Activated naive CD4-positive, alpha-beta T cell treated with anti-CD3 and anti-CD28 coated beads, Interleukin-2, amount 50 U/mL, for 24 hours (primary cell): ENCODE measurements at regions not wholly inside any gene's neighbourhood (a gene's known extent, or its start where the extent isn't known, plus 50 kb on each side); places are given as distances from the start of the nearest gene placed in this dataset.

Experiments used
- H3K27ac Mint-ChIP-seq: one replicate; pipeline ENCODE4 v1.8.0; 2021; ENCODE audit warnings: mild to moderate bottlenecking, mixed read lengths
- H3K27me3 Mint-ChIP-seq: one replicate; pipeline ENCODE4 v1.8.0; 2021; ENCODE audit warnings: mixed read lengths
- H3K36me3 Mint-ChIP-seq: one replicate; pipeline ENCODE4 v1.8.0; 2021; ENCODE audit warnings: mixed read lengths
- H3K4me1 Mint-ChIP-seq: one replicate; pipeline ENCODE4 v1.8.0; 2021; ENCODE audit warnings: mixed read lengths
- H3K4me3 Mint-ChIP-seq: one replicate; pipeline ENCODE4 v1.8.0; 2021; ENCODE audit warnings: mild to moderate bottlenecking, mixed read lengths
- H3K9me3 Mint-ChIP-seq: one replicate; pipeline ENCODE4 v1.8.0; 2021; ENCODE audit warnings: mixed read lengths

DNA sequence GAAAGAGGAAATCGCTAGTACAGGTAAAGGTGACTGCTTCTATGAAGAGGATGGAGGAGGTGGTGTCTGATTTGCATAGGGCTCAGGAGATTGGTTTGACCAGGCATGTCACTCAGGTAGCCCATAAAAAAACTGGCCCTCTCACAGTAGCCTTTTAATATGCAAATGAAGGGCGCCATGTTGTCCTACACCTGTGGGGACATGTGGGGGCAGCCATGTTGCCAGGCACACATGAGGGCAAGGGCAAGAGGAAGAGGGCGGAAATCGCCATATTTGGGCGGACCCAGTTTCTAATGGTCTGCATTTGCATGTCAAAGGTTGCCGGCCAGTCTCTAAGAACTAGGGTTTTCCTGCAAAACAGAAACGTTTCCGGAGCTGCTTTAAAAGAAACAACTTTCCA, 1330.6 kb downstream of the DSC3 start:
- H3K4me3 Mint-ChIP-seq: no peak overlapping the region
- no peaks in the 10 kb centered on the region for H3K36me3 Mint-ChIP-seq
- no peak overlapping the region for H3K27ac Mint-ChIP-seq
- H3K4me1 Mint-ChIP-seq: no peaks in the 10 kb centered on the region
- peaks cover 5% of the 10 kb centered on the region for H3K9me3 Mint-ChIP-seq
- H3K27me3 Mint-ChIP-seq: no peaks in the 10 kb centered on the region

DNA sequence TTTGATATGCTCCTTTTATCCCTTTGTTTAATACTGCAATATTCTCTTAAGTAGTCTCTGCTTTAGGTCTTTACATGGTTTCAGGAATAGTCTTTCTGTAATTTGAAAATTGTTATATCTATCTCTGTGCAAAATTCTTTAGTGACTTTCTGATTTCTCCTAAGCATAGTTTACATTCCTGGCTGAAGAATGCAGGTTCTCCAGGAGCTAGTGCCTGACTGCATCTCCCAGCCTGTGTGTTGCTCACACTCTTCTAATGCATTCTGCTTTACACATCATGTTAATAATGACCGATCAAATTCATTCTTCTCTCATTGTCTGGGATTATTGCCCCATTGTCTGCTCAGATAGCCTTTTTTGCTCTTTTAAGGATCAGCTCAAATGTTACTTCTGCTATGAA, 1349.2 kb downstream of the DSC3 start:
- no peaks in the 10 kb centered on the region for H3K36me3 Mint-ChIP-seq
- no peaks in the 10 kb centered on the region for H3K4me1 Mint-ChIP-seq
- no peak overlapping the region for H3K4me3 Mint-ChIP-seq
- peaks cover 12% of the 10 kb centered on the region for H3K9me3 Mint-ChIP-seq
- no peaks in the 10 kb centered on the region for H3K27me3 Mint-ChIP-seq
- no peak overlapping the region for H3K27ac Mint-ChIP-seq

DNA sequence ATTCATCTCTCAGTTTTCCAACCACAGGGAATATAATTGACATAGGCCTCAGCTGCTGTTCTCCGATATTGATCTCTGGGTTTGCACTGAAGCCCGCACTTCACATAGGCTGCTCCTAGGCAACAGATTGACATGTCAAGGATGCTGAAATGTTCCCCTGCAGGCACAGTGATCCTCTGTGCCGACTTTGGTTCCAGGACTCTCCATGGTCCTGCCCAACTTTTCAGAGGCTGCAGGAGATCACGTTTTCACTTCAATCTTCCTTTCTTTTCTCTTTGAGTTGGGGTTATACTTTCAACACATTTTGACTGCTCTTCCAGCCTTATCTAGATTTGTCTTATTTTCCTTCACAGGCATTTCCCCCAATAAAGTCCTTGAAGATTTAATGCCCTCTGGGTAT, 1361.0 kb downstream of the DSC3 start:
- Mint-ChIP-seq H3K4me3 (no peak overlapping the region), H3K27me3 (no peaks in the 10 kb centered on the region), H3K36me3 (no peaks in the 10 kb centered on the region), H3K27ac (no peak overlapping the region), H3K4me1 (no peaks in the 10 kb centered on the region), H3K9me3 (peaks cover 13% of the 10 kb centered on the region)

DNA sequence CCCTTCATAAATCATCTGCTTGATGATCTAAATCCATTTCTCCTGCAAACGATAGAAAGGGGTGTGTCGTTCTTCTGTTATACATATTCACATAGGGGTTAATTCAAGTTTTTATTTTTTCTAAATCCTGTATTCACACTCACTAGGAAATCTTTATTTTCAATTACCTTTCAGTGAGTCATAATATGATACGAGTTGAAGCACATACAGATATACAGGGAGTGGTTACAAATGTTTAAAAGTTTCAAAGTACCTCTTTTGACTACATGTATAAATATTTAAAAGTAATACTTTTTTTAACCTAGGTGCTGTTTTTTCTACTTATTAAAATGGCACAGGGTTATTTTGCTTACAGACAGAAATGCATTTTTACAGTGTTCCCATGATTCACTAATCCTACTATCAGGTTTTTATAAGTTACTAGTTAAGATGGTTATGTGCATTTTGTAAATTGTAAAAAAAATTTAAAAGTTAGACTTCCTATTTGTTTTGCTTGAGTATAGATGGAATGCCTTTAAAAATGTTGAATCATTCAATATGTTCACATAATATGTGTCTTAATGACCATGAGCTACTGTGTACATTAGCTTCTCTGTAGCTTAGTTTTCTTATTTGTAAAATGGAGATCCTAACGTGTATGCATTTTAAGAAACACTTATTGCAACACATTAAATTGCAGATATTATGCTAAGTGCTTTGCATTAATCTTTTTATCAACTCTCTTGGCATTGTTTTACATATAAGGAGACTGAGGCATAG, 1378.1 kb downstream of the DSC3 start:
- Mint-ChIP-seq H3K4me3 (no peak overlapping the region), H3K36me3 (no peaks in the 10 kb centered on the region), H3K4me1 (no peaks in the 10 kb centered on the region), H3K27me3 (no peaks in the 10 kb centered on the region), H3K9me3 (peaks cover 8% of the 10 kb centered on the region), H3K27ac (no peak overlapping the region)

DNA sequence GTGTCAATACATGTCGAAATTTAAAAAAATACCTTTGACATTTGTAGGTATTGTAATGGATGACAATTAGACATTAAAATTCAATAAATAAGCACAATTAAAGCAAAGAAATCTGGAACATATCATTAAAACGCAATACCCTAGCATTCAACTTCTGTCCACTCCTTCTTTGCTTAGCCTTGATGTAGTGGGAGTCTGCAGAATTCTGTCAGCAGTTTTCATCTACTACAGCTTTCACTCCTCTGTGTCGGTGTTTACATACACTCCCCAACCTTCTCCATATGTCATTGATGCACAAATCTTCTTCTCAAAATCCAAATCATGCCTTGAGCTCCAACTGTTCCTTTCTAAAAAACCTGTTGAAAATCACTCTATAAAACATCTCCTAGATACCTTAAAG, 1380.6 kb downstream of the DSC3 start:
- Mint-ChIP-seq H3K4me3 (no peak overlapping the region), H3K4me1 (no peaks in the 10 kb centered on the region), H3K36me3 (no peaks in the 10 kb centered on the region), H3K9me3 (peaks cover 9% of the 10 kb centered on the region), H3K27ac (no peak overlapping the region), H3K27me3 (no peaks in the 10 kb centered on the region)

DNA sequence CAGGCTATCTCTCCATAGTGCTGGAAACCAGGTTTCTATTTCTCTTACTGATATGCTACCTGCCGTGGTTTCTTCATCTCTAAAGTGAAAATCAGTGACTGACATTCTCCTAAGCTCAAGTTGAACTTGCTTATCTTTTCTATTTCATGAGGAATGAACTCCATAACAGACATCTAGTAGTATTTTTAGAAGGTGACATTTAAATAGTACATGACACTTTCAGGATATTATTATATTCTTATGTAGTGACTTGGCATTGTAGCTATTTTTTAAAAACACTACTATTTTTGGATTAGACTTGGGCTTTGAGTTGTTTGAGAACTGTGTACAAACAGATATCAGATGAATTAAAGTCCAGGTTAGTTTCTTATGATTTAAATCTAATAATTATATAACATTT, 1381.8 kb downstream of the DSC3 start:
- H3K9me3 Mint-ChIP-seq: peaks cover 10% of the 10 kb centered on the region
- no peaks in the 10 kb centered on the region for H3K27me3 Mint-ChIP-seq
- no peak overlapping the region for H3K27ac Mint-ChIP-seq
- no peaks in the 10 kb centered on the region for H3K36me3 Mint-ChIP-seq
- no peaks in the 10 kb centered on the region for H3K4me1 Mint-ChIP-seq
- no peak overlapping the region for H3K4me3 Mint-ChIP-seq

DNA sequence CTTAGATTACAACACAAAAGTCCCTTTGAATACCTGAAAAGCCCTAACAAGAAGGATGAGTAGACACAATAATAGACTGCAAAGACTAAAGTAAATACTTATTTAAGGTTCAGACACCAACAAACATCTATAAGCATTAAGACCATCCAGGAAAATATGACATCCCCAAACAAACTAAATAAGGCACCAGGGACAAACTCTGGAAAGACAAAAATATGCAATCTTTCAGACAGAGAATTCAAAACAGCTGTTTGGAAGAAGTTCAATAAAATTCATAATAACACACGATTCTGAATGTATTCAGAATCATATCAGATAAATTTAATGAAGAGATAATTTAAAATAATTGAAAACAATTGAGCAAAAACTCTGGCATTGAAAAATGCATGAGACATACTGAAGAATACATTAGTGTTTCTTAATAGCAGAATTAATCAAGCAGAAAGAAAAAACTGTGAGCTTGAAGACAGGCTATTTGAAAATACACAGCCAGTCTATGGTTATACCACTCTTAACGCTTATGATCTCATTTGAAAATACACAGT, 1388.8 kb downstream of the DSC3 start:
- Mint-ChIP-seq H3K27me3 (no peaks in the 10 kb centered on the region), H3K4me1 (no peaks in the 10 kb centered on the region), H3K27ac (no peak overlapping the region), H3K9me3 (peaks cover 19% of the 10 kb centered on the region), H3K36me3 (no peaks in the 10 kb centered on the region), H3K4me3 (no peak overlapping the region)

DNA sequence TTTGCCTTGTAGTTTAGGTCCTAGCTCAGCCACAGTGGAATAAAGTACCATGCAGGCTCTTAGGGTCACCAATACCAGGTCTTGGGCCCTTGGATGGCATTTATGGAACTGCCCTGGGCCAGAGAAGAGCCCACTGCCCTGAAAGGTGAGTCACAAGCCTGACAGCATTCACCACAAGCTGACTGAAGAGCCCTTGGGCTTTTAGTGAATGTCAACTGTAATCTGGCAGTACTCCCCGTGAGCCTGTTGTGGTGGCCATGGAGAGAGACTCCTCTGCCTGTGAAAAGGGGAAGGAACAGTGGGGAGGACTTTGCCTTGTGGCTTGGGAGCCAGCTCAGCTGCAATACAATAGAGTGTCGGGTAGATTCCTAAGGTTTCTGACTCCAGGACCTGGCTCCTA, 1389.7 kb downstream of the DSC3 start:
- H3K36me3 Mint-ChIP-seq: no peaks in the 10 kb centered on the region
- H3K27ac Mint-ChIP-seq: no peak overlapping the region
- H3K4me1 Mint-ChIP-seq: no peaks in the 10 kb centered on the region
- H3K27me3 Mint-ChIP-seq: no peaks in the 10 kb centered on the region
- no peak overlapping the region for H3K4me3 Mint-ChIP-seq
- H3K9me3 Mint-ChIP-seq: peaks cover 17% of the 10 kb centered on the region

DNA sequence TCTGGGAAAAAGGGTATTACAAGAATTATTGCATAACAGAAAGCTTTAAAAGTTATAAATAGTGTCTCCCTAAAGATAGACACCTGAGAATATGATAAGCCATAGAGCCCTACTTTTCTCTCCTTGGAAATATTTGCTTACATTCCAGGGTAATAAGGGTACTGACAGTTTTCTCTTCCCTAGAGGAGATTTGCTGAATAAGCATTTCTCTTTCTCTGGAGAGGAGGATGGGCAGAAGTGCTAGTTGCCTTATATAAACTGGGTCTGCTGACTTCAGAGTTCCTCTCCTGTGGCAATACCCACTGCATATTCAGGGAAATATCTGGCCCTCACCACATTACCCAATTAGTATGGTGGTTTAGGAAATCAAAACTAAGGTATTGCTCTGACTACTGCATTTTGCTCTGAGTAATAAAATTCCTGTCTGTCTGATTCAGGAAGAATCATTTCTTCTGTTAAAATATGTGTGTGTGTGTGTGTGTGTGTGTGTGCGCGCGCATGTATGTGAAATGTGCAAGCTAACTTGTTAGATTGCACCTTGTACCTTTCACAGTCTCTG, 1391.3 kb downstream of the DSC3 start:
- Mint-ChIP-seq H3K9me3 (peaks cover 17% of the 10 kb centered on the region), H3K36me3 (no peaks in the 10 kb centered on the region), H3K27ac (no peak overlapping the region)

DNA sequence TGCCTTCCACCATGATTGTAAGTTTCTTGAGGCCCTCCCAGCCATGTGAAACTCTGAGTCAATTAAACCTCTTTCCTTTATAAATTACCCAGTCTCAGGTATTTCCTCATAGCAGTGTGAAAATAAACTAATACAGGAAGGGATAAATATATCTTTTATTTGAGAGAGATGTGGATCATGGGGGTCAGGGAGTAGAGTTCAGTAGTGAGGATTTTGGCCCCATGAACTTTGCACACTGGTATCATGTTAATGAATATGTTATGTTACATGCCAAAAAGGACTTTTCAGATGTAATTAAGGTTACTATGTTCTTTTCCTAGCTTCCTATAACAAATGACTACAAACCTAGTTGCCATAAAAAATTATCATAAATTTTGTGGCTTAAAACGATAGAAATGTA, 1393.7 kb downstream of the DSC3 start:
- H3K4me3 Mint-ChIP-seq: no peak overlapping the region
- no peak overlapping the region for H3K27ac Mint-ChIP-seq
- no peaks in the 10 kb centered on the region for H3K36me3 Mint-ChIP-seq
- H3K4me1 Mint-ChIP-seq: no peaks in the 10 kb centered on the region
- H3K9me3 Mint-ChIP-seq: peaks cover 13% of the 10 kb centered on the region
- no peaks in the 10 kb centered on the region for H3K27me3 Mint-ChIP-seq

More for the DNA sequence above, 1391.3 kb downstream of the DSC3 start:
- Mint-ChIP-seq H3K4me1 (no peaks in the 10 kb centered on the region), H3K27me3 (no peaks in the 10 kb centered on the region), H3K4me3 (no peak overlapping the region)

DNA sequence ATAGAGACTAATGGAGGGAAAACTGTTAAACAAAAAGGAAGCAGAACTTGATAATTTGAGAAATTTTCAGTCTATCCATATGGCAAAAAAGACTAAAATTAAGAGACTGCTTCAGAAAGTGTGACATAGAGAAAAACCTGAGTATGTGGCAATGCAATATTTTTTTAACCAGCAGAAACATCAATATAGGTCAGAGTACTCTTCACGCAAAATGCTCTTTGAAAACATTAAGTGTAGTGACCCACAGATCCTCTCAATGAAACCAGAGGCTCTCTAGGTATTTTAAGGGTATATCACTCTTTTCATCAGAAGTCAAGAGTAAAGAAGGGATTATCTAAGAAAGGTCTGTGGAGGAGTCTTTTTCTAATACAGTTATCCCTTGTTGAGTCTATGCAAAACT, 1394.8 kb downstream of the DSC3 start:
- H3K36me3 Mint-ChIP-seq: no peaks in the 10 kb centered on the region
- peaks cover 13% of the 10 kb centered on the region for H3K9me3 Mint-ChIP-seq
- H3K27ac Mint-ChIP-seq: no peak overlapping the region
- no peak overlapping the region for H3K4me3 Mint-ChIP-seq
- H3K4me1 Mint-ChIP-seq: no peaks in the 10 kb centered on the region
- H3K27me3 Mint-ChIP-seq: no peaks in the 10 kb centered on the region

DNA sequence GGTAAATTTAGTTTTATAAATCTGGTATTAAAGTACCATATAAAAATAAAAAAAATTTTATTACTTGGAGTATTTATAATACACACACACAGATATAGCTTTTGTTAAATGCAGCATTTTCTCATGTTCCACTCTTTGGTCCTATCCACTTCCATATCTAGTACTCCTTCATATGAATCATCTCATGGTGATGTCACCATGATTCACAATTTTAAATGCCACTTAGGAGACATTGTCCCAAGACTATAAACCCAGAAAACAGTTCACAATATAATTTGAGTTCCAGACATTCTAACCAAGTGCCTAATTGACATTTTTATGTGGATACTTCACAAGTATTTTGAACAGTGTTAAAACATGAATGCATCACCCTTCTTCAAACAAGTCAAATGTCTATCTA, 1398.3 kb downstream of the DSC3 start:
- Mint-ChIP-seq H3K36me3 (no peaks in the 10 kb centered on the region), H3K9me3 (peaks cover 24% of the 10 kb centered on the region), H3K27ac (no peak overlapping the region), H3K27me3 (no peaks in the 10 kb centered on the region), H3K4me3 (no peak overlapping the region), H3K4me1 (no peaks in the 10 kb centered on the region)

DNA sequence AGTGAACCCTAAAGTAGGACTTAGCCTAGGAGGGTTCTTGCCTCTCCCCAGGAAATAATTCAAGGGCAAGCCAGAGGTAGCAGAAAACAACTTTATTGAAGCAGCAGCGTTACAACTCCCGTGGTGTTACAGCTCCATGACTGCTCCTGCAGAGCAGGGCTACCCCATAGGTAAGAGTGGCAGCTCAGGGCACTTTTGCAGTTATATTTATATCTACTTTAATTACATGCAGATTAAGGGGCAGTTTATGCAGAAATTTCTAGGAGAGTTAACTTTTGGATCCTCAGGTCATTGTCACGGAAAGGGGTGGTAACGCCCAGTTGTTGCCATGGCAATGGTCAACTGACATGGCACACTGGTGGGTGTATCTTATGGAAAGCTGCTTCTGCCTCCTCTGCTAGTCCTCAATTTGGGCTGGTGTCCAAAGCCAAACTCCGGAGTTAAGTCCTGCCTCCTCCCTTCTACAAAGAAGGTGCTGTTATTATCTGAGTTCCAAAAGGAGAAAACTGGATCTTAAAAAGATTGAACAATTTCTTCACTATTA, 1413.0 kb downstream of the DSC3 start:
- Mint-ChIP-seq H3K4me1 (no peaks in the 10 kb centered on the region), H3K9me3 (peaks cover 5% of the 10 kb centered on the region), H3K27me3 (no peaks in the 10 kb centered on the region), H3K36me3 (no peaks in the 10 kb centered on the region), H3K4me3 (no peak overlapping the region), H3K27ac (no peak overlapping the region)

DNA sequence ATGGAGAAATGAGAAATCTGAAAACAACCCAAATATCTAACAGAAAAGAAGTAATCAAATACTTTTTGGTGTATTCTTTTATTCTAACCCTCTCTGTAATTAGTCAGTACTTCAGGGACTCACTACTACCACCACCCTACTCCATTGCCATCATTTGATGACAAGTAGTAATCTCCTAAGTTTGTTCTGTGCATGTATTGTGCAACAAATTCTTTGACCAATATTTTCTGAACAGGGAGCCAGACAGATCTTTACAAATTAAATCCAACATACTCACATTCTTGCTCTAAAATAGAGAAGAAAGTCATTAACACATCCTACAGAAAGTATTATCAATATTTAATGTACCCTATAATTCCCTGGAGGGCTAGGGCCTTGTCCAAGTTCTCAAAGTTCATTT, 1416.4 kb downstream of the DSC3 start:
- no peaks in the 10 kb centered on the region for H3K4me1 Mint-ChIP-seq
- H3K4me3 Mint-ChIP-seq: no peak overlapping the region
- H3K27ac Mint-ChIP-seq: no peak overlapping the region
- H3K27me3 Mint-ChIP-seq: no peaks in the 10 kb centered on the region
- H3K36me3 Mint-ChIP-seq: no peaks in the 10 kb centered on the region
- peaks cover 5% of the 10 kb centered on the region for H3K9me3 Mint-ChIP-seq

DNA sequence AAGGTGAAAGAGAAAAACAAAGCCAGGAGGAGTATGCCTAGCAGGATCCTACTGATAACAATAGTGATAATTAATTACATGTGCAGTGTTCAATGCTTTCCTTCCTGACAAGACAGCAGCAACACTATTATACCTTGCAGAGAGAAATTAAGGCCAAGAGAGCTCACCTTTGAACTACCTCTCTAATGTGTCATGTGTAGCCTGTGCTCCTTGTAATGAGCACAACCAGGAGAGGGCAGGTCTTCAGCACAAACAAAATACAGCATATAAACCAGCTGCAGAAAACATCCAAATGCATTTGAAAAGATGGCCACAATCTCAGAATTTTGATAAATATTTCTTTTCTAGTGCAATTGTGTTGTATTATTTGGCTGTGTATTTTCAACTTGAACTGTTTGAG, 1425.7 kb downstream of the DSC3 start:
- H3K9me3 Mint-ChIP-seq: no peaks in the 10 kb centered on the region
- H3K36me3 Mint-ChIP-seq: no peaks in the 10 kb centered on the region
- H3K27me3 Mint-ChIP-seq: no peaks in the 10 kb centered on the region
- H3K27ac Mint-ChIP-seq: no peak overlapping the region
- no peak overlapping the region for H3K4me3 Mint-ChIP-seq
- H3K4me1 Mint-ChIP-seq: no peaks in the 10 kb centered on the region

DNA sequence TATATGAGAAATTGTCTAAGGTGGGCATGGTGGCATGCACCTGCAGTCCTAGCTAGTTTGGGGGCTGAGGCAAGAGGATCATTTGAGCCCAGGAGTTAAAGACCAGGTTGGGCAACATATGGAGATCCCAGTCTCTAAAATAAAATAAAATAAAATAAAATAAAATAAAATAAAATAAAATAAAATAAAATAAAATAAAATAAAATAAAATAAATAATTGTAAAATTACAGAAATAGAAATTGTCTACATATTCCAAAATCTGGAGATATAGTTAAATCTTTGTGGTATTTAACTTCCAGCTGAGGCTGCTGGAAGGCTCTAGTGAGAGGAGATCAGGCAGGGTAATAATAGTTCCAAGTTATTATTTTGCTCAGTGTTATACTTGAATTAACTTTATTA, 1432.1 kb upstream of the CDH2 start:
- no peaks in the 10 kb centered on the region for H3K4me1 Mint-ChIP-seq
- H3K9me3 Mint-ChIP-seq: peaks cover 12% of the 10 kb centered on the region
- H3K36me3 Mint-ChIP-seq: no peaks in the 10 kb centered on the region
- no peaks in the 10 kb centered on the region for H3K27me3 Mint-ChIP-seq
- H3K4me3 Mint-ChIP-seq: no peak overlapping the region
- no peak overlapping the region for H3K27ac Mint-ChIP-seq
